ENCODE measurements at regions not wholly inside any gene's neighbourhood (a gene's known extent, or its start where the extent isn't known, plus 50 kb on each side); places are given as distances from the start of the nearest gene placed in this dataset.

DNA sequence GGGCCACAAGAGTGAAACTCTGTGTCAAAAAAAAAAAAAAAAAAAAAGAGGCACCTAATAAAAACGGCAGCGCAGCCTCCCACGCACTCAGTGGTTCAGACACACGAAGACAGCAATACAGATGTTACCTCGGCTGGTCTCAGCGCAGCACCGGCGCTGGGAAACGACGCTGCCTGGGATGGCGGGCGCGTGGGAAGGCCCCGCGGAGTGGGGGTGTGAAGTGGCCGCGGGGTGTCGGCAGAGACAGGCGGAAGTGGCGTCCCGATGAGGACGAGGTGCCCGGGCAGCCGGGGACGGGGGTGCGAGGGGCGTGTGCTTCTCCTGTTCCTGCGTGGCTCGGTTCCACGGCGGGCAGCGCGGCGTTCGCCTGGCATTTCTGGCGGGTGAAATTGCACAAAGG is 179.4 kb downstream of the BANP start:
- TF ChIP-seq, protein P1, sequence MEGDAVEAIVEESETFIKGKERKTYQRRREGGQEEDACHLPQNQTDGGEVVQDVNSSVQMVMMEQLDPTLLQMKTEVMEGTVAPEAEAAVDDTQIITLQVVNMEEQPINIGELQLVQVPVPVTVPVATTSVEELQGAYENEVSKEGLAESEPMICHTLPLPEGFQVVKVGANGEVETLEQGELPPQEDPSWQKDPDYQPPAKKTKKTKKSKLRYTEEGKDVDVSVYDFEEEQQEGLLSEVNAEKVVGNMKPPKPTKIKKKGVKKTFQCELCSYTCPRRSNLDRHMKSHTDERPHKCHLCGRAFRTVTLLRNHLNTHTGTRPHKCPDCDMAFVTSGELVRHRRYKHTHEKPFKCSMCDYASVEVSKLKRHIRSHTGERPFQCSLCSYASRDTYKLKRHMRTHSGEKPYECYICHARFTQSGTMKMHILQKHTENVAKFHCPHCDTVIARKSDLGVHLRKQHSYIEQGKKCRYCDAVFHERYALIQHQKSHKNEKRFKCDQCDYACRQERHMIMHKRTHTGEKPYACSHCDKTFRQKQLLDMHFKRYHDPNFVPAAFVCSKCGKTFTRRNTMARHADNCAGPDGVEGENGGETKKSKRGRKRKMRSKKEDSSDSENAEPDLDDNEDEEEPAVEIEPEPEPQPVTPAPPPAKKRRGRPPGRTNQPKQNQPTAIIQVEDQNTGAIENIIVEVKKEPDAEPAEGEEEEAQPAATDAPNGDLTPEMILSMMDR (conservative IDR thresholded peaks at IDR 0.05; ENCODE audit: low read depth, low read length), result no peak
- no peak for TF ChIP-seq EZH2 (IDR thresholded peaks at IDR 0.05; ENCODE audit: borderline replicate concordance, low read depth, low read length, poor library complexity, severe bottlenecking)

All from A673 (cell line).